ENCODE measurements at regions not wholly inside any gene's neighbourhood (a gene's known extent, or its start where the extent isn't known, plus 50 kb on each side); places are given as distances from the start of the nearest gene placed in this dataset.

- Histone ChIP-seq H3K9ac (ENCODE audit: extremely low read depth, insufficient read length, low read length) (no peak overlapping the region), H4K8ac (replicated peaks; ENCODE audit: insufficient read length, low read depth, low read length) (no peak overlapping the region), H2AK5ac (ENCODE audit: insufficient read length, low read length) (no peak overlapping the region), H2AFZ (ENCODE audit: low read length) (no peak overlapping the region), H3K27ac (ENCODE audit: insufficient read length, low read depth, low read length) (no peak overlapping the region), H3K23me2 (ENCODE audit: insufficient read length, low read depth, low read length, poor library complexity, severe bottlenecking) (no peaks in the 10 kb centered on the region), H3K4ac (ENCODE audit: low read depth, low read length) (no peak overlapping the region), H4K5ac (ENCODE audit: insufficient read length, low read depth, low read length) (no peak overlapping the region), H2BK20ac (ENCODE audit: low read depth, low read length, poor library complexity, severe bottlenecking) (no peak overlapping the region), H3K18ac (ENCODE audit: insufficient read length, low read depth, low read length) (no peak overlapping the region), H4K20me1 (ENCODE audit: control insufficient read depth, insufficient read depth, insufficient read length) (no peaks in the 10 kb centered on the region), H2BK5ac (ENCODE audit: insufficient read length, low read length) (no peak overlapping the region), H3K79me2 (ENCODE audit: insufficient read depth, low read length) (no peaks in the 10 kb centered on the region), H3T11ph (ENCODE audit: low read length) (no peak overlapping the region), H3K27me3 (ENCODE audit: insufficient read depth, low read length) (no peaks in the 10 kb centered on the region), H2BK120ac (ENCODE audit: low read depth, low read length, poor library complexity, severe bottlenecking) (no peak overlapping the region), H3K4me2 (ENCODE audit: insufficient read depth, insufficient read length, low read length) (no peak overlapping the region), H3K9me3 (ENCODE audit: control insufficient read depth, low read depth, low read length) (no peaks in the 10 kb centered on the region), H3K4me1 (ENCODE audit: insufficient read depth, low read length) (no peaks in the 10 kb centered on the region), H3K56ac (ENCODE audit: insufficient read length, low read depth, low read length) (no peak overlapping the region), H3K79me1 (ENCODE audit: insufficient read depth, low read depth, low read length, poor library complexity, severe bottlenecking) (no peaks in the 10 kb centered on the region), H2BK15ac (ENCODE audit: low read depth, low read length) (no peak overlapping the region), H4K91ac (ENCODE audit: insufficient read length, low read depth, low read length) (no peak overlapping the region), H2BK12ac (ENCODE audit: insufficient read length, low read depth, low read length) (no peak overlapping the region), H3K14ac (ENCODE audit: insufficient read depth, low read length) (no peak overlapping the region), H3K23ac (ENCODE audit: insufficient read length, low read depth, low read length) (no peak overlapping the region)
- H3K4me1 Mint-ChIP-seq: peaks cover 4 to 6% of the 10 kb centered on the region in 2 experiments; a peak in 3 of 4 replicates
- TF ChIP-seq CTCF (conservative IDR thresholded peaks at IDR 0.05): no peak
- no peak overlapping the region for H3K4me3 Mint-ChIP-seq
- no peak for DNase-seq
- H3K36me3 Mint-ChIP-seq (ENCODE audit: insufficient read depth in 1 of 3, low read depth in 3 of 3): no peaks in the 10 kb centered on the region; a peak in 1 of 7 replicates
- no CpG with 5 or more reads among the region's 1 CpG for WGBS (ENCODE audit: extremely low coverage, insufficient read length, low lambda C conversion rate)
- H3K9me3 Mint-ChIP-seq: peaks cover 0 to 5% of the 10 kb centered on the region in 2 experiments; a peak in 3 of 5 replicates
- peaks cover 2% of the 10 kb centered on the region; the same call in 1 of the 2 replicates for H3K27me3 Mint-ChIP-seq (ENCODE audit: low read depth)
- no peak overlapping the region for H3K27ac Mint-ChIP-seq
Observed at GRCh38 chrX:7485061-7485460, 337.1 kb upstream of the PUDP start.

Data from H9 (cell line).